ENCODE measurements at regions not wholly inside any gene's neighbourhood (a gene's known extent, or its start where the extent isn't known, plus 50 kb on each side); places are given as distances from the start of the nearest gene placed in this dataset.

DNA sequence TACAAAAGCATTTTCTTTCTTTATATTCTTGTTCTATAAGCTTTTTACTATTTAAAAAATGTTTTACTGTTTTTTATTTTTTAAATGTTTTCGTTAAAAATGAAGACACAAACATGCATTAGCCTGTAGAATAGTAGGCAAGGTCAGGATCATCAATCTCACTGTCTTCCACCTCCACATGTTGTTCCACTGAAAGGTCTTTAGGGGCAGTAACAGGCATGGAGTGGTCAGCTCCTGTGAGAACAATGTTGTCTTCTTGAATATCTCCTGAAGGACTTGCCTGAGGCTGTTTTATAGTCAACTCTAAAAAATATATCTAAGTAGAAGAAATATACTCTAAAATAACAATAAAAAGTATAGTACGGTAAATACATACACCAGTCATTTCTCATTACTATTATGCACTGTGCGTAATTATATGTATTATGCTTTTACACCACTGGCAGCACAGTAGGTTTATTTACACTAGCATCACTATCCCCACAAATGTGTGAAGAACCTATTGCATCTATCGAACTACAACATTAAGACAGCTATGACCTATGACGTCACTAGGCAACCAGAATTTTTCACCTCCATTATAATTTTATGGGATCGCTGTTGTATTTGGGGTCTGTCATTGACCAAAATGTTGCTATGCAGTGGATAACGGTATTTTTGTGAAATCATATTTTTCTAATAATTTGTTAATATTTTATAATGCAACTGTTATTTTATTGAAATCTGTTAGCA is 764.3 kb downstream of the METTL4 start:
- Histone ChIP-seq H3K27me3 (replicated peaks; ENCODE audit: insufficient read depth) (no peaks in the 10 kb centered on the region), H3K9me3 (ENCODE audit: low read depth) (no peaks in the 10 kb centered on the region), H3K79me2 (ENCODE audit: insufficient read depth) (no peaks in the 10 kb centered on the region), H3K4me3 (no peak overlapping the region), H3K36me3 (ENCODE audit: low read depth) (no peaks in the 10 kb centered on the region), H3K9me2 (ENCODE audit: insufficient read depth) (no peaks in the 10 kb centered on the region), H3K27ac (no peak overlapping the region), H2AFZ (no peak overlapping the region), H3K4me2 (ENCODE audit: unreplicated experiment) (no peak overlapping the region), H3K4me1 (ENCODE audit: insufficient read depth) (no peaks in the 10 kb centered on the region), H4K20me1 (ENCODE audit: insufficient read depth) (no peaks in the 10 kb centered on the region), H3K9ac (no peak overlapping the region), H3F3A (ENCODE audit: insufficient read depth) (no peaks in the 10 kb centered on the region)
- WGBS, 2 experiments (ENCODE audit: low coverage in 1 of 2, low lambda C conversion rate in 2 of 2, missing lambda C conversion rate in 2 of 2), result 34 to 36% methylated on average over 7 of the region's 7 CpGs
- no peak for DNase-seq
- no peak for TF ChIP-seq EZH2phosphoT487 (IDR thresholded peaks at IDR 0.05; ENCODE audit: insufficient read depth, low read depth)
- no peak for TF ChIP-seq EZH2 (IDR thresholded peaks at IDR 0.05; ENCODE audit: insufficient read depth, poor library complexity, severe bottlenecking)
- in situ Hi-C loops (cut with MboI), result no loop called here

GRCh38 chr18:1811282-1811681 is 760.0 kb downstream of the METTL4 start:
- H3K36me3 ChIP-seq (ENCODE audit: low read depth), result no peaks in the 10 kb centered on the region
- no peak overlapping the region for H3K4me2 ChIP-seq (ENCODE audit: unreplicated experiment)
- no peaks in the 10 kb centered on the region for H3K9me3 ChIP-seq (ENCODE audit: low read depth)
- no peaks in the 10 kb centered on the region for H3K9me2 ChIP-seq (ENCODE audit: insufficient read depth)
- H3K4me3 ChIP-seq, result no peak overlapping the region
- no peak overlapping the region for H2AFZ ChIP-seq
- no peaks in the 10 kb centered on the region for H3K27me3 ChIP-seq (replicated peaks; ENCODE audit: insufficient read depth)
- in situ Hi-C loops (cut with MboI), result no loop called here
- DNase-seq, result no peak
- WGBS, 2 experiments (ENCODE audit: low coverage in 1 of 2, low lambda C conversion rate in 2 of 2, missing lambda C conversion rate in 2 of 2), result 20 to 21% methylated on average over 5 of the region's 5 CpGs
- H3F3A ChIP-seq (ENCODE audit: insufficient read depth), result no peaks in the 10 kb centered on the region
- no peaks in the 10 kb centered on the region for H3K4me1 ChIP-seq (ENCODE audit: insufficient read depth)
- H4K20me1 ChIP-seq (ENCODE audit: insufficient read depth), result no peaks in the 10 kb centered on the region
- no peak overlapping the region for H3K27ac ChIP-seq
- TF ChIP-seq EZH2phosphoT487 (IDR thresholded peaks at IDR 0.05; ENCODE audit: insufficient read depth, low read depth) (no peak), EZH2 (IDR thresholded peaks at IDR 0.05; ENCODE audit: insufficient read depth, poor library complexity, severe bottlenecking) (no peak)
- H3K79me2 ChIP-seq (ENCODE audit: insufficient read depth), result no peaks in the 10 kb centered on the region
- H3K9ac ChIP-seq, result no peak overlapping the region

GRCh38 chr18:1825296-1825695 is 746.0 kb downstream of the METTL4 start:
- Histone ChIP-seq H3K9ac (no peak overlapping the region), H4K20me1 (ENCODE audit: insufficient read depth) (no peaks in the 10 kb centered on the region), H3K9me2 (ENCODE audit: insufficient read depth) (no peaks in the 10 kb centered on the region), H3K4me3 (no peak overlapping the region), H3K4me2 (ENCODE audit: unreplicated experiment) (no peak overlapping the region), H3F3A (ENCODE audit: insufficient read depth) (no peaks in the 10 kb centered on the region), H3K36me3 (ENCODE audit: low read depth) (no peaks in the 10 kb centered on the region), H3K4me1 (ENCODE audit: insufficient read depth) (no peaks in the 10 kb centered on the region), H3K27ac (no peak overlapping the region), H2AFZ (no peak overlapping the region), H3K9me3 (ENCODE audit: low read depth) (no peaks in the 10 kb centered on the region), H3K79me2 (ENCODE audit: insufficient read depth) (no peaks in the 10 kb centered on the region), H3K27me3 (replicated peaks; ENCODE audit: insufficient read depth) (no peaks in the 10 kb centered on the region)
- DNase-seq, result no peak
- TF ChIP-seq EZH2phosphoT487 (IDR thresholded peaks at IDR 0.05; ENCODE audit: insufficient read depth, low read depth) (no peak), EZH2 (IDR thresholded peaks at IDR 0.05; ENCODE audit: insufficient read depth, poor library complexity, severe bottlenecking) (no peak)
- in situ Hi-C loops (cut with MboI), result no loop called here
- 18 to 22% methylated on average over 2 of the region's 2 CpGs for WGBS, 2 experiments (ENCODE audit: low coverage in 1 of 2, low lambda C conversion rate in 2 of 2, missing lambda C conversion rate in 2 of 2)

DNA sequence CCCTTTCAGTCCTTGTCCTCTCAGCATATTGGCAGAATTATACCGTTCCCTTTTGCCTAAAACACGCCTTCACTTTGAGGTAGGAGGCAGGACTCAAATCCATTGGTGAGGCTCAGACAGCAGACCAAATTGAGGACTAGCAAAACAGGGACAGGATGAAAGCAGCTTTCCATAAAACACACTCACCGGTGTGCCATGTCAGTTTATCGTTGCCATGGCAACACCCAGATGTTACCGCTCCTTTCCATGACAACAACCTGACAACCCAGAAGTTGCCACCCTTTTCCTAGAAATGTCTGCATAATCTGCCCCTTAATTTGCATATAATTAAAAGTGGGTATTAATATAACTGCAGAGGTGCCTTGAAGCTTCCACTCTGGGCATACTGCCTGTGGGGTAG is 730.4 kb downstream of the METTL4 start:
- in situ Hi-C loops (cut with MboI), result no loop called here
- Histone ChIP-seq H3K9ac (no peak overlapping the region), H3K36me3 (ENCODE audit: low read depth) (no peaks in the 10 kb centered on the region), H3K9me3 (ENCODE audit: low read depth) (no peaks in the 10 kb centered on the region), H3K27me3 (replicated peaks; ENCODE audit: insufficient read depth) (no peaks in the 10 kb centered on the region), H3K4me3 (no peak overlapping the region), H3K27ac (no peak overlapping the region), H2AFZ (no peak overlapping the region), H3F3A (ENCODE audit: insufficient read depth) (no peaks in the 10 kb centered on the region), H3K9me2 (ENCODE audit: insufficient read depth) (no peaks in the 10 kb centered on the region), H3K4me1 (ENCODE audit: insufficient read depth) (no peaks in the 10 kb centered on the region), H3K79me2 (ENCODE audit: insufficient read depth) (no peaks in the 10 kb centered on the region), H3K4me2 (ENCODE audit: unreplicated experiment) (no peak overlapping the region), H4K20me1 (ENCODE audit: insufficient read depth) (no peaks in the 10 kb centered on the region)
- WGBS, 2 experiments (ENCODE audit: low coverage in 1 of 2, low lambda C conversion rate in 2 of 2, missing lambda C conversion rate in 2 of 2), result 35 to 44% methylated on average over 5 of the region's 5 CpGs
- TF ChIP-seq EZH2 (IDR thresholded peaks at IDR 0.05; ENCODE audit: insufficient read depth, poor library complexity, severe bottlenecking) (no peak), EZH2phosphoT487 (IDR thresholded peaks at IDR 0.05; ENCODE audit: insufficient read depth, low read depth) (no peak)
- no peak for DNase-seq
